Liver (tissue), 8 donors: ENCODE measurements at regions not wholly inside any gene's neighbourhood (a gene's known extent, or its start where the extent isn't known, plus 50 kb on each side); places are given as distances from the start of the nearest gene placed in this dataset.

Source experiments
- DNase-seq: peaks from one replicate; pipeline ENCODE4 v3.0.0-alpha.2; 2017; ENCODE audit warnings: low spot score
- H3K27ac ChIP-seq, 2 donors: one replicate each; pipeline ENCODE4 v1.7.0; 2013; ENCODE audit warnings: inconsistent platforms in 2 of 2, low read length in 2 of 2, control low read depth in 1 of 2, low read depth in 1 of 2, mild to moderate bottlenecking in 1 of 2
- H3K27me3 ChIP-seq, 4 donors: one replicate each; pipeline versions ENCODE4 v1.6.1 to v1.7.0; 2013; ENCODE audit warnings: low read length in 3 of 4, inconsistent platforms in 1 of 4, mild to moderate bottlenecking in 1 of 4, moderate library complexity in 1 of 4; ENCODE audit not compliant: control insufficient read depth in 4 of 4, insufficient read depth in 4 of 4
- H3K36me3 ChIP-seq, 4 donors: one replicate each; pipeline versions ENCODE4 v1.6.1 to v1.7.0; 2013; ENCODE audit warnings: low read length in 3 of 4, mild to moderate bottlenecking in 3 of 4, low read depth in 1 of 4, moderate library complexity in 1 of 4; ENCODE audit not compliant: control insufficient read depth in 4 of 4, insufficient read depth in 3 of 4
- H3K4me1 ChIP-seq, 4 donors: one replicate each; pipeline versions ENCODE4 v1.6.1 to v1.7.0; 2013; ENCODE audit warnings: low read length in 3 of 4, mild to moderate bottlenecking in 3 of 4, moderate library complexity in 1 of 4; ENCODE audit not compliant: control insufficient read depth in 4 of 4, insufficient read depth in 4 of 4
- H3K4me3 ChIP-seq, 3 donors: one replicate each; pipeline versions ENCODE4 v1.6.1 to v1.7.0; 2013; ENCODE audit warnings: low read length in 3 of 3, control low read depth in 1 of 3, low read depth in 1 of 3, mild to moderate bottlenecking in 1 of 3
- H3K9ac ChIP-seq, 2 donors: one replicate each; pipeline ENCODE4 v1.7.0; 2013; ENCODE audit warnings: low read length in 2 of 2, mild to moderate bottlenecking in 2 of 2, moderate library complexity in 2 of 2, control low read depth in 1 of 2, low read depth in 1 of 2
- H3K9me3 ChIP-seq, 4 donors: one replicate each; pipeline versions ENCODE4 v1.6.1 to v1.7.0; 2013; ENCODE audit warnings: low read length in 3 of 4; ENCODE audit not compliant: control insufficient read depth in 4 of 4
- CTCF ChIP-seq: fragments of 150-350 bp; IDR thresholded peaks from 2 replicates; pipeline ENCODE4 v1.5.1; 2017; ENCODE audit warnings: improper control_type of control experiment, low read depth, low read length; ENCODE audit not compliant: missing input control
- EGR1 ChIP-seq, 2 donors: IDR thresholded peaks; 2 replicates each; pipeline ENCODE4 v1.6.1; 2016 to 2018; ENCODE audit warnings: antibody characterized with exemption in 2 of 2, low read depth in 2 of 2
- FOXA2 ChIP-seq: IDR thresholded peaks from 2 replicates; pipeline ENCODE4 v1.6.1; 2016; ENCODE audit warnings: antibody characterized with exemption
- GABPA ChIP-seq, 2 donors: IDR thresholded peaks in 1 of 2; conservative IDR thresholded peaks in 1 of 2; 2 replicates each; pipeline ENCODE4 v1.6.1; 2016; ENCODE audit warnings: antibody characterized with exemption in 2 of 2, mild to moderate bottlenecking in 1 of 2, moderate library complexity in 1 of 2
- HNF4A ChIP-seq, 2 donors: conservative IDR thresholded peaks; 2 replicates each; pipeline ENCODE4 v1.6.1; 2016; ENCODE audit warnings: antibody characterized with exemption in 2 of 2, mild to moderate bottlenecking in 2 of 2
- HNF4G ChIP-seq: IDR thresholded peaks from 2 replicates; pipeline ENCODE4 v1.6.1; 2016; ENCODE audit warnings: antibody characterized with exemption
- JUND ChIP-seq, 2 donors: IDR thresholded peaks; 2 replicates each; pipeline ENCODE4 v1.6.1; 2016; ENCODE audit warnings: antibody characterized with exemption in 2 of 2
- NR2F2 ChIP-seq: IDR thresholded peaks from 2 replicates; pipeline ENCODE4 v1.6.1; 2016; ENCODE audit warnings: antibody characterized with exemption
- RAD21 ChIP-seq, 2 donors: IDR thresholded peaks; 2 replicates each; pipeline ENCODE4 v1.6.1; 2016; ENCODE audit warnings: antibody characterized with exemption in 2 of 2, mild to moderate bottlenecking in 2 of 2
- REST ChIP-seq: IDR thresholded peaks from 2 replicates; pipeline ENCODE4 v1.6.1; 2016; ENCODE audit warnings: antibody characterized with exemption, mild to moderate bottlenecking
- RXRA ChIP-seq, 2 donors: IDR thresholded peaks; 2 replicates each; pipeline ENCODE4 v1.6.1; 2017 to 2018; ENCODE audit warnings: antibody characterized with exemption in 2 of 2, mild to moderate bottlenecking in 1 of 2
- TAF1 ChIP-seq: conservative IDR thresholded peaks from 2 replicates; pipeline ENCODE4 v1.6.1; 2016; ENCODE audit warnings: antibody characterized with exemption, mild to moderate bottlenecking
- ZBTB33 ChIP-seq: IDR thresholded peaks from 2 replicates; pipeline ENCODE4 v1.6.1; 2016; ENCODE audit warnings: antibody characterized with exemption
- WGBS: extraction: QIAGEN DNeasy Blood & Tissue Kit; methylation state at CpG from one replicate; pipeline ENCODE4 v1.1.7; 2013; 5-methylcytosine and 5-hydroxymethylcytosine counted together
- donor health status: healthy.
- donor health status: healthy.
- donor health status: healthy.
- donor health status: healthy.
- donor health status: healthy.

GRCh38 chr2:237236188-237236587, 150.5 kb downstream of the COPS8 start:
- Histone ChIP-seq H3K4me3 (no peak overlapping the region), H3K36me3 (no peaks in the 10 kb centered on the region), H3K27ac (no peak overlapping the region), H3K9ac (no peak overlapping the region), H3K27me3 (no peaks in the 10 kb centered on the region), H3K4me1 (peaks cover 0 to 11% (median 5%) of the 10 kb centered on the region in 4 donors), H3K9me3 (no peaks in the 10 kb centered on the region)
- DNase-seq, result no peak
- 96% methylated on average over 2 of the region's 2 CpGs for WGBS
- no peak for TF ChIP-seq EGR1 (IDR thresholded peaks at IDR 0.05; ENCODE audit: low read depth in 2 of 2)

- Histone ChIP-seq H3K27ac (no peak overlapping the region), H3K9me3 (peaks cover 0 to 6% (median 2%) of the 10 kb centered on the region in 4 donors), H3K9ac (no peak overlapping the region), H3K36me3 (no peaks in the 10 kb centered on the region), H3K4me3 (no peak overlapping the region), H3K4me1 (peaks cover 0 to 11% (median 5%) of the 10 kb centered on the region in 4 donors), H3K27me3 (no peaks in the 10 kb centered on the region)
- TF ChIP-seq GABPA (IDR thresholded peaks at IDR 0.05 in 1 of 2, conservative IDR thresholded peaks at IDR 0.05 in 1 of 2), result no peak
- no peak for TF ChIP-seq FOXA2
- no peak for TF ChIP-seq REST
- TF ChIP-seq ZBTB33, result no peak
- no peak for DNase-seq
- WGBS, result 56% methylated on average over 3 of the region's 3 CpGs
Measured at GRCh38 chr2:237238249-237238648, 152.6 kb downstream of the COPS8 start.

GRCh38 chr2:237240252-237240651, 154.6 kb downstream of the COPS8 start:
- H3K27ac ChIP-seq, result no peak overlapping the region
- no peak for TF ChIP-seq HNF4A (conservative IDR thresholded peaks at IDR 0.05)
- TF ChIP-seq EGR1 (IDR thresholded peaks at IDR 0.05; ENCODE audit: low read depth in 2 of 2), result no peak
- TF ChIP-seq HNF4G, result no peak
- no peak for TF ChIP-seq FOXA2
- no peak for TF ChIP-seq NR2F2
- no peak for TF ChIP-seq GABPA (IDR thresholded peaks at IDR 0.05 in 1 of 2, conservative IDR thresholded peaks at IDR 0.05 in 1 of 2)
- TF ChIP-seq JUND (IDR thresholded peaks at IDR 0.05), result no peak
- no peak for TF ChIP-seq ZBTB33
- TF ChIP-seq RAD21 (IDR thresholded peaks at IDR 0.05), result no peak
- no peak for TF ChIP-seq RXRA (IDR thresholded peaks at IDR 0.05)
- no peak for TF ChIP-seq CTCF
- TF ChIP-seq REST, result no peak
- TF ChIP-seq TAF1, result no peak
- H3K27me3 ChIP-seq, result no peaks in the 10 kb centered on the region
- H3K4me1 ChIP-seq, result peaks cover 0 to 6% (median 2%) of the 10 kb centered on the region in 4 donors
- 96% methylated on average over 5 of the region's 5 CpGs for WGBS
- no peak for DNase-seq
- H3K4me3 ChIP-seq, result no peak overlapping the region
- no peak overlapping the region for H3K9ac ChIP-seq
- no peaks in the 10 kb centered on the region for H3K36me3 ChIP-seq
- H3K9me3 ChIP-seq, result peaks cover 0 to 6% (median 2%) of the 10 kb centered on the region in 4 donors
